ENCODE measurements at regions not wholly inside any gene's neighbourhood (a gene's known extent, or its start where the extent isn't known, plus 50 kb on each side); places are given as distances from the start of the nearest gene placed in this dataset.

DNA sequence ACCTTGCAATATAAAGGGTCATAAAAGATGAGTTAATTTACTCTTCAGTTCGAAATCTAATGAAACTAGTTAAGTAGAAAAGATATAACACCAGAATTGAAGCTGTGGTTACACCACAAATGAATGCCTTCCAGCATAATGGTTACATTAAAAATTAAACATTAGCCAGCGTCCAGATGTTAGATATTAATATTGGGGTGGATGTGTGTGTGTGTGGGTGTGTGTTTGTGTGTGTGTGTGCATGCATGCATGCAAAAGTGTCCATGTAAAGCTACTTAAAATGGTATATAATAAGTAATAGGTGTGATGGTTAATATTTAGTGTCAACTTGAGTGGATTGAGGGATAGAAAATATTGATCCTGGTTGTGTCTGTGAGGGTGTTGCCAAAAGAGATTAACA is 170.4 kb upstream of the FN1 start:
- intact Hi-C loops (cut with DNase I) = no loop called here

GRCh38 chr2:215605214-215605613 is 169.3 kb upstream of the FN1 start:
- Histone ChIP-seq H3K27ac (ENCODE audit: low read depth in 2 of 2, low read length in 2 of 2) (no peak overlapping the region), H3K4me3 (ENCODE audit: low read length in 3 of 3) (no peak overlapping the region), H3K36me3 (ENCODE audit: control insufficient read depth in 2 of 3, insufficient read depth in 3 of 3, low read length in 3 of 3) (no peaks in the 10 kb centered on the region), H3K9ac (ENCODE audit: low read length in 3 of 3) (no peak overlapping the region), H3K27me3 (ENCODE audit: control insufficient read depth, insufficient read depth, low read length) (no peaks in the 10 kb centered on the region), H3K9me3 (ENCODE audit: control insufficient read depth in 2 of 3, insufficient read depth in 1 of 3, low read length in 3 of 3) (no peaks in the 10 kb centered on the region), H3K4me1 (ENCODE audit: control insufficient read depth in 2 of 3, insufficient read depth in 2 of 3, low read depth in 1 of 3, low read length in 3 of 3) (no peaks in the 10 kb centered on the region)
- intact Hi-C loops (cut with DNase I) = no loop called here
- no peak for TF ChIP-seq CTCF (IDR thresholded peaks at IDR 0.05; ENCODE audit: borderline replicate concordance, extremely low read depth, insufficient read depth)
- FAIRE-seq (no peak), DNase-seq (no peak)

More for the DNA sequence above, 170.4 kb upstream of the FN1 start:
- Histone ChIP-seq H3K9me3 (ENCODE audit: control insufficient read depth in 2 of 3, insufficient read depth in 1 of 3, low read length in 3 of 3) (no peaks in the 10 kb centered on the region), H3K4me3 (ENCODE audit: low read length in 3 of 3) (no peak overlapping the region), H3K27me3 (ENCODE audit: control insufficient read depth, insufficient read depth, low read length) (no peaks in the 10 kb centered on the region), H3K4me1 (ENCODE audit: control insufficient read depth in 2 of 3, insufficient read depth in 2 of 3, low read depth in 1 of 3, low read length in 3 of 3) (no peaks in the 10 kb centered on the region), H3K9ac (ENCODE audit: low read length in 3 of 3) (no peak overlapping the region), H3K36me3 (ENCODE audit: control insufficient read depth in 2 of 3, insufficient read depth in 3 of 3, low read length in 3 of 3) (no peaks in the 10 kb centered on the region), H3K27ac (ENCODE audit: low read depth in 2 of 2, low read length in 2 of 2) (no peak overlapping the region)
- DNase-seq = no peak
- no peak for FAIRE-seq
- TF ChIP-seq CTCF (IDR thresholded peaks at IDR 0.05; ENCODE audit: borderline replicate concordance, extremely low read depth, insufficient read depth) = no peak

DNA sequence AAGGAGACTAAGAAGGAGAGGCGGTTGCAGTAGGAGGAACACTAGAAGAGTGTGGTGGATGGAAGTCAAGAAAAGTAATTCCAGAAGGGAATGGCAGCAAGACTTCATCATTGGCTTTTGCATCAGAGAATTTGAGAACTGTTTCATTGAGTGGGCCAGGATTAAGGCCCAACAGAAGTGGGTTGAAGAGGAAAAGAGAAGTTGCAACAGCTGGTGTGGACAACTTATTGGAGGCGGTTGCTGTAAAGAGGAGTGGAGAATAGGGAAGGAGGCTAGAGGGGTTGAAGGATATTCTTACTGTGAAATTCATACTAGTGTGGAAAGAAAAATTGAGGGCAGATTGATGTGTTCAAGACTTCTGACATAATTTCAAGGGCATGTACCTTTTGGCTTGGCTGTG is 168.7 kb upstream of the FN1 start:
- no peak overlapping the region for H3K4me3 ChIP-seq (ENCODE audit: low read length in 3 of 3)
- FAIRE-seq (no peak), DNase-seq (no peak)
- H3K9ac ChIP-seq (ENCODE audit: low read length in 3 of 3) = no peak overlapping the region
- no peak overlapping the region for H3K27ac ChIP-seq (ENCODE audit: low read depth in 2 of 2, low read length in 2 of 2)
- TF ChIP-seq CTCF (IDR thresholded peaks at IDR 0.05; ENCODE audit: borderline replicate concordance, extremely low read depth, insufficient read depth) = no peak
- H3K36me3 ChIP-seq (ENCODE audit: control insufficient read depth in 2 of 3, insufficient read depth in 3 of 3, low read length in 3 of 3) = no peaks in the 10 kb centered on the region
- intact Hi-C loops (cut with DNase I) = no loop called here
- H3K4me1 ChIP-seq (ENCODE audit: control insufficient read depth in 2 of 3, insufficient read depth in 2 of 3, low read depth in 1 of 3, low read length in 3 of 3) = no peaks in the 10 kb centered on the region
- no peaks in the 10 kb centered on the region for H3K9me3 ChIP-seq (ENCODE audit: control insufficient read depth in 2 of 3, insufficient read depth in 1 of 3, low read length in 3 of 3)
- no peaks in the 10 kb centered on the region for H3K27me3 ChIP-seq (ENCODE audit: control insufficient read depth, insufficient read depth, low read length)

DNA sequence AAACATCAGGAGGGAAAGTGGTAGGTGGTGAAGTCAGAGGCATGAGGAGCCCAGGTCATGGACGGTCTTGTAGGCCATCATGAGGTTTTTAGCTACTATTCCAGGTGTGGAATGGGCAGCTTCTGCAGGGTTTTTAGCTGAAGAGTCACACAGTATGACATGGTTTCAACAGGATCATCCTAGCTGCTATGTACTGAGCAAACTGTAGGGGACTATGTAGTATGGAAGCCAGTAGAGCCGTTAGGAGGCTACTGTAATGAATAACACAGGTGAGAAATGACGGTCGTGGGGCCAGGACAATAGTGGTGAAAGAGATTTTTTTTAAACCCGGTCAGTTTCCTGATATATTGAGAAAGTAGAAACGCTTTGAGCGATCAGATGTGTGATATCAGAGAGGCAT is 167.6 kb upstream of the FN1 start:
- Histone ChIP-seq H3K27ac (ENCODE audit: low read depth in 2 of 2, low read length in 2 of 2) (no peak overlapping the region), H3K9ac (ENCODE audit: low read length in 3 of 3) (no peak overlapping the region), H3K4me3 (ENCODE audit: low read length in 3 of 3) (no peak overlapping the region), H3K36me3 (ENCODE audit: control insufficient read depth in 2 of 3, insufficient read depth in 3 of 3, low read length in 3 of 3) (no peaks in the 10 kb centered on the region), H3K9me3 (ENCODE audit: control insufficient read depth in 2 of 3, insufficient read depth in 1 of 3, low read length in 3 of 3) (no peaks in the 10 kb centered on the region), H3K27me3 (ENCODE audit: control insufficient read depth, insufficient read depth, low read length) (no peaks in the 10 kb centered on the region), H3K4me1 (ENCODE audit: control insufficient read depth in 2 of 3, insufficient read depth in 2 of 3, low read depth in 1 of 3, low read length in 3 of 3) (no peaks in the 10 kb centered on the region)
- intact Hi-C loops (cut with DNase I) = no loop called here
- FAIRE-seq (no peak), DNase-seq (no peak)
- TF ChIP-seq CTCF (IDR thresholded peaks at IDR 0.05; ENCODE audit: borderline replicate concordance, extremely low read depth, insufficient read depth) = no peak
